ENCODE measurements at regions not wholly inside any gene's neighbourhood (a gene's known extent, or its start where the extent isn't known, plus 50 kb on each side); places are given as distances from the start of the nearest gene placed in this dataset.

DNA sequence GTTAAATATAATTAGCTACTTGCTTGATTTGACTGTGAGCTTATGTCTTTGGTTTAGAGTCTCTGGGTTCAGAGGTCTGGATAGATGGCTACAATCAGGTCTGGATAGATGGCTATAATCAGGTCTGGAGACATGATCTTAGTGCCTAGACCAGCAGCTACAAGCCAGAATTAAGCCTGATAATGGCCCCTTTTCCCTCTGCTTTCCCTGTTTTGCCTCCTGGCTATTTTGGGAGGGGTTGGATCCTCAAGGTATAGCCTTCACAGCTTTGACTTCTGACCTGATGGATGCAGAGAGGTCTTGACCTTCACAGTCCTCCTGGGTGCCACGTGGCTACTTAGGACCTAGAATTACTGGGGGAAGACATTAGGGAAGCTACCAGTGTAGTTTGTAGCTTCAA, 877.7 kb downstream of the GALC start:
- TF ChIP-seq, protein P1, sequence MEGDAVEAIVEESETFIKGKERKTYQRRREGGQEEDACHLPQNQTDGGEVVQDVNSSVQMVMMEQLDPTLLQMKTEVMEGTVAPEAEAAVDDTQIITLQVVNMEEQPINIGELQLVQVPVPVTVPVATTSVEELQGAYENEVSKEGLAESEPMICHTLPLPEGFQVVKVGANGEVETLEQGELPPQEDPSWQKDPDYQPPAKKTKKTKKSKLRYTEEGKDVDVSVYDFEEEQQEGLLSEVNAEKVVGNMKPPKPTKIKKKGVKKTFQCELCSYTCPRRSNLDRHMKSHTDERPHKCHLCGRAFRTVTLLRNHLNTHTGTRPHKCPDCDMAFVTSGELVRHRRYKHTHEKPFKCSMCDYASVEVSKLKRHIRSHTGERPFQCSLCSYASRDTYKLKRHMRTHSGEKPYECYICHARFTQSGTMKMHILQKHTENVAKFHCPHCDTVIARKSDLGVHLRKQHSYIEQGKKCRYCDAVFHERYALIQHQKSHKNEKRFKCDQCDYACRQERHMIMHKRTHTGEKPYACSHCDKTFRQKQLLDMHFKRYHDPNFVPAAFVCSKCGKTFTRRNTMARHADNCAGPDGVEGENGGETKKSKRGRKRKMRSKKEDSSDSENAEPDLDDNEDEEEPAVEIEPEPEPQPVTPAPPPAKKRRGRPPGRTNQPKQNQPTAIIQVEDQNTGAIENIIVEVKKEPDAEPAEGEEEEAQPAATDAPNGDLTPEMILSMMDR (IDR thresholded peaks at IDR 0.05; ENCODE audit: borderline replicate concordance, extremely low read depth, low read length, poor library complexity, severe bottlenecking) = no peak
- TF ChIP-seq EZH2 (IDR thresholded peaks at IDR 0.05; ENCODE audit: borderline replicate concordance, low read depth, low read length, severe bottlenecking) = no peak
